Transverse colon (tissue), 4 donors: ENCODE measurements at regions not wholly inside any gene's neighbourhood (a gene's known extent, or its start where the extent isn't known, plus 50 kb on each side); places are given as distances from the start of the nearest gene placed in this dataset.

Experiments
- CTCF ChIP-seq, 5 experiments: fragments of 200-600 bp in 3 of 5; fragments of 450-650 bp in 2 of 5; sonication (generic) in 3 of 5; IDR thresholded peaks; 1 replicate in 2 of 5; 2 replicates in 3 of 5; pipeline ENCODE4 v1.5.1; 2016 to 2017; ENCODE audit warnings: antibody characterized with exemption in 5 of 5, inconsistent platforms in 3 of 5, mild to moderate bottlenecking in 2 of 5, moderate library complexity in 1 of 5
- EP300 ChIP-seq: sonication (generic); formaldehyde crosslinking; IDR thresholded peaks from one replicate; pipeline ENCODE4 v1.6.1; 2017; ENCODE audit warnings: antibody characterized with exemption, low read depth
- POLR2A ChIP-seq: fragments of 450-650 bp; IDR thresholded peaks from one replicate; pipeline ENCODE4 v1.6.1; 2016; ENCODE audit warnings: antibody characterized with exemption, mild to moderate bottlenecking, moderate library complexity
- POLR2AphosphoS5 ChIP-seq, 3 donors: sonication (generic); formaldehyde crosslinking; IDR thresholded peaks; one replicate each; pipeline ENCODE4 v1.6.1; 2016; ENCODE audit warnings: antibody characterized with exemption in 3 of 3

- TF ChIP-seq POLR2A (no peak), CTCF (IDR thresholded peaks at IDR 0.05) (no peak), EP300 (no peak), POLR2AphosphoS5 (IDR thresholded peaks at IDR 0.05) (no peak)
Measured at GRCh38 chr18:51649796-51650195, 452.3 kb upstream of the MEX3C start.
